Fibroblast of lung (primary cell): ENCODE measurements at regions not wholly inside any gene's neighbourhood (a gene's known extent, or its start where the extent isn't known, plus 50 kb on each side); places are given as distances from the start of the nearest gene placed in this dataset.

Source experiments
- DNase-seq, 2 donors: peaks; one replicate each; pipeline versions ENCODE4 v3.0.0 to v3.0.0-alpha.2; 2010; ENCODE audit warnings: low read depth in 2 of 2
- H2AFZ ChIP-seq: 2 replicates; pipeline ENCODE4 v1.5.1; 2012; ENCODE audit warnings: low read length, control low read depth, inconsistent platforms
- H3K27ac ChIP-seq: 2 replicates; pipeline ENCODE4 v1.5.1; 2011; ENCODE audit warnings: low read length, control low read depth; ENCODE audit not compliant: insufficient read depth
- H3K27me3 ChIP-seq: 2 replicates; pipeline ENCODE4 v1.5.1; 2011; ENCODE audit warnings: mild to moderate bottlenecking, low read length; ENCODE audit not compliant: control insufficient read depth, insufficient read depth
- H3K36me3 ChIP-seq: 2 replicates; pipeline ENCODE4 v1.5.1; 2011; ENCODE audit warnings: low read length; ENCODE audit not compliant: control insufficient read depth, insufficient read depth
- H3K4me1 ChIP-seq: 2 replicates; pipeline ENCODE4 v1.5.1; 2011; ENCODE audit warnings: low read length; ENCODE audit not compliant: control insufficient read depth, insufficient read depth; ENCODE audit errors: extremely low read depth
- H3K4me2 ChIP-seq: 2 replicates; pipeline ENCODE4 v1.5.1; 2011; ENCODE audit warnings: low read length, control low read depth; ENCODE audit not compliant: insufficient read depth; ENCODE audit errors: extremely low read depth
- H3K4me3 ChIP-seq, 4 experiments: fragments of 200-600 bp in 1 of 4; sonication (generic) in 1 of 4; replicated peaks in 1 of 4; 2 replicates each; pipeline ENCODE4 v1.5.1; 2011 to 2016; ENCODE audit warnings: low read length in 4 of 4, low read depth in 3 of 4, mild to moderate bottlenecking in 3 of 4, control low read depth in 2 of 4, inconsistent platforms in 1 of 4, mixed read lengths in 1 of 4; ENCODE audit not compliant: insufficient read depth in 1 of 4; ENCODE audit errors: control extremely low read depth in 1 of 4
- H3K79me2 ChIP-seq: 2 replicates; pipeline ENCODE4 v1.5.1; 2012; ENCODE audit warnings: mild to moderate bottlenecking, low read length, inconsistent platforms; ENCODE audit not compliant: control insufficient read depth, insufficient read depth
- H3K9ac ChIP-seq: 2 replicates; pipeline ENCODE4 v1.5.1; 2011; ENCODE audit warnings: mild to moderate bottlenecking, low read length, control low read depth; ENCODE audit not compliant: insufficient read depth
- H3K9me3 ChIP-seq: 2 replicates; pipeline ENCODE4 v1.5.1; 2012; ENCODE audit warnings: low read depth, low read length; ENCODE audit not compliant: control insufficient read depth, insufficient read depth
- H4K20me1 ChIP-seq: 2 replicates; pipeline ENCODE4 v1.5.1; 2011; ENCODE audit warnings: low read length; ENCODE audit not compliant: control insufficient read depth, insufficient read depth; ENCODE audit errors: extremely low read depth
- EZH2 ChIP-seq: IDR thresholded peaks from 2 replicates; pipeline ENCODE4 v1.5.1; 2012; ENCODE audit warnings: low read length, control low read depth, mild to moderate bottlenecking; ENCODE audit errors: missing control alignments
- TF ChIP-seq, protein P1 (sequence below), 2 donors: IDR thresholded peaks in 1 of 2; conservative IDR thresholded peaks in 1 of 2; 1 replicate in 1 of 2; 2 replicates in 1 of 2; pipeline ENCODE4 v1.5.1; 2011 to 2012; ENCODE audit warnings: low read length in 2 of 2, control low read depth in 1 of 2, inconsistent platforms in 1 of 2, low read depth in 1 of 2, mild to moderate bottlenecking in 1 of 2

DNA sequence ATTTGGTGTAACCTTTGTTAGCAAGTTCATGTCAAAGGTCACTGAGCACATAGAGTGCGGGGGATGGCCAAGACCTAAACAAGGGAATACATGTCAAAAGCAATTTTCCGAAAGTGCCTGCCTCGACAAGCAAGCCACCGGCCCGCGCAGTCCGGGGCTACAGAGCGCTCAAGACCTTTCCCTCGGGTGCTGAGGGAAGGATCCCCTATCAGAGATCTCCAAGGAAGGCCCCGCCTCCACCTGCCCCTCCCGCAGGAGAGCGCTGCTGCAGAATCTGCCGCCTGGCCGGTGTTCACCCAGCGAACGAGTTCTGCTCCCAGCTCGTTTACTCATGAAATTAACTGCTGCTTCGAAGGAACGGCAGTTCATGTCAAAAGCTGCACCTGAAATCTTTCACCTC lies 252.7 kb downstream of the BMP7 start:
- no peaks in the 10 kb centered on the region for H3K27me3 ChIP-seq
- no peaks in the 10 kb centered on the region for H3K9me3 ChIP-seq
- DNase-seq = no peak
- no peaks in the 10 kb centered on the region for H4K20me1 ChIP-seq
- TF ChIP-seq, protein P1, sequence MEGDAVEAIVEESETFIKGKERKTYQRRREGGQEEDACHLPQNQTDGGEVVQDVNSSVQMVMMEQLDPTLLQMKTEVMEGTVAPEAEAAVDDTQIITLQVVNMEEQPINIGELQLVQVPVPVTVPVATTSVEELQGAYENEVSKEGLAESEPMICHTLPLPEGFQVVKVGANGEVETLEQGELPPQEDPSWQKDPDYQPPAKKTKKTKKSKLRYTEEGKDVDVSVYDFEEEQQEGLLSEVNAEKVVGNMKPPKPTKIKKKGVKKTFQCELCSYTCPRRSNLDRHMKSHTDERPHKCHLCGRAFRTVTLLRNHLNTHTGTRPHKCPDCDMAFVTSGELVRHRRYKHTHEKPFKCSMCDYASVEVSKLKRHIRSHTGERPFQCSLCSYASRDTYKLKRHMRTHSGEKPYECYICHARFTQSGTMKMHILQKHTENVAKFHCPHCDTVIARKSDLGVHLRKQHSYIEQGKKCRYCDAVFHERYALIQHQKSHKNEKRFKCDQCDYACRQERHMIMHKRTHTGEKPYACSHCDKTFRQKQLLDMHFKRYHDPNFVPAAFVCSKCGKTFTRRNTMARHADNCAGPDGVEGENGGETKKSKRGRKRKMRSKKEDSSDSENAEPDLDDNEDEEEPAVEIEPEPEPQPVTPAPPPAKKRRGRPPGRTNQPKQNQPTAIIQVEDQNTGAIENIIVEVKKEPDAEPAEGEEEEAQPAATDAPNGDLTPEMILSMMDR (conservative IDR thresholded peaks at IDR 0.05 in 1 of 2, IDR thresholded peaks at IDR 0.05 in 1 of 2; ENCODE audit: low read depth in 1 of 2, low read length in 2 of 2) = no peak
- H3K4me2 ChIP-seq = no peak overlapping the region
- H3K27ac ChIP-seq = no peak overlapping the region
- no peaks in the 10 kb centered on the region for H3K36me3 ChIP-seq
- H3K79me2 ChIP-seq = no peaks in the 10 kb centered on the region
- H3K9ac ChIP-seq = no peak overlapping the region
- H3K4me3 ChIP-seq = no peak overlapping the region
- no peak overlapping the region for H2AFZ ChIP-seq
- H3K4me1 ChIP-seq = no peaks in the 10 kb centered on the region

DNA sequence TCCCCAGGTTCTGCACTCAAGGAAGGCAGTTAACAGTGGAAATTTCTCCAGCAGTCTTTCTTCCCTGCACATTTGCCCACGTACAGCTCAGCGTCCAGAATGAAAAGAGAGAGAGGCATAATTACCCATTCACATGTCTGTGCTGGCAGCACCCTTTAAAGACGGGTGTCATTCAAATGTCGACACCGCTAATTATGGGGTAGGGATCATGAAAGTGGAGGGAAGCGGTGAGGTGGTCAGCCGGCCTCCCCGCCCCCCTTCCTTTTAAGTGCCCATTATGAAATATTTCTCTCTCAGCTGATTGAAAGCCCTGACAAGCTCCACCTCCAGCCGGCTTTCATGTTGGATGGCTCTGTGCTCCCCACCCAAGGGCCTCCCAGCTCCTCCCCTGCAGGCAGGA lies 246.1 kb downstream of the BMP7 start:
- Histone ChIP-seq H3K9me3 (no peaks in the 10 kb centered on the region), H3K9ac (no peak overlapping the region), H3K36me3 (no peaks in the 10 kb centered on the region), H3K4me2 (no peak overlapping the region), H3K27ac (no peak overlapping the region), H3K4me1 (no peaks in the 10 kb centered on the region), H3K27me3 (no peaks in the 10 kb centered on the region), H3K4me3 (no peak overlapping the region), H2AFZ (no peak overlapping the region), H4K20me1 (no peaks in the 10 kb centered on the region), H3K79me2 (no peaks in the 10 kb centered on the region)
- DNase-seq = no peak
- TF ChIP-seq, protein P1 (conservative IDR thresholded peaks at IDR 0.05 in 1 of 2, IDR thresholded peaks at IDR 0.05 in 1 of 2; ENCODE audit: low read depth in 1 of 2, low read length in 2 of 2) = no peak
- TF ChIP-seq EZH2 = no peak

DNA sequence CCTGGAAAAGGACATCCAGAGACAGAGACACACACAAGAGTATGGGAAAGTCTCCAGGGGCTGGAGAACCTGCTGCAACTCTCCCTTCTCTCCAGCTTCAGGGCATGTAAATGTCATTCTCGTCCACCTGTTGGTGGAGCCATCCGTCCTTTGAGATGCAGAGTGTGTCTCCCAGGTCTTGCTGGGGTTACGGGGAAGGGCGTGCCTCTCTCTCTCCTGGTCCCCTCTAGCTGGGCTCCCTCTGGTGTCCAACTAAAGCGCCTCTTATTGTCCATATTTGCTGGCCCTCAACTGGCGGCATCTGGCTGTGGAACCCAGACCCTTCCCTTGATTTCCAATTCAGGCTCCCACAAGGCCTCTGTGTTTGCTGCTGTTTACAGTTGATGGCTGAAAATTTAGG lies 244.1 kb downstream of the BMP7 start:
- no peak overlapping the region for H3K4me3 ChIP-seq
- H3K4me1 ChIP-seq = no peaks in the 10 kb centered on the region
- H3K27me3 ChIP-seq = no peaks in the 10 kb centered on the region
- DNase-seq = no peak
- no peaks in the 10 kb centered on the region for H4K20me1 ChIP-seq
- H3K9ac ChIP-seq = no peak overlapping the region
- no peaks in the 10 kb centered on the region for H3K36me3 ChIP-seq
- TF ChIP-seq, protein P1 (conservative IDR thresholded peaks at IDR 0.05 in 1 of 2, IDR thresholded peaks at IDR 0.05 in 1 of 2; ENCODE audit: low read depth in 1 of 2, low read length in 2 of 2) = no peak
- TF ChIP-seq EZH2 = no peak
- H3K79me2 ChIP-seq = no peaks in the 10 kb centered on the region
- no peaks in the 10 kb centered on the region for H3K9me3 ChIP-seq
- no peak overlapping the region for H2AFZ ChIP-seq
- no peak overlapping the region for H3K4me2 ChIP-seq
- no peak overlapping the region for H3K27ac ChIP-seq
